ENCODE measurements at regions not wholly inside any gene's neighbourhood (a gene's known extent, or its start where the extent isn't known, plus 50 kb on each side); places are given as distances from the start of the nearest gene placed in this dataset.

GRCh38 chr5:114038756-114039155, 323.1 kb upstream of the KCNN2 start:
- no peak for TF ChIP-seq GATA1 (IDR thresholded peaks at IDR 0.05; ENCODE audit: low read depth, low read length)
- no peak for TF ChIP-seq POLR2A (IDR thresholded peaks at IDR 0.05; ENCODE audit: low read length)
- no peak for DNase-seq

DNA sequence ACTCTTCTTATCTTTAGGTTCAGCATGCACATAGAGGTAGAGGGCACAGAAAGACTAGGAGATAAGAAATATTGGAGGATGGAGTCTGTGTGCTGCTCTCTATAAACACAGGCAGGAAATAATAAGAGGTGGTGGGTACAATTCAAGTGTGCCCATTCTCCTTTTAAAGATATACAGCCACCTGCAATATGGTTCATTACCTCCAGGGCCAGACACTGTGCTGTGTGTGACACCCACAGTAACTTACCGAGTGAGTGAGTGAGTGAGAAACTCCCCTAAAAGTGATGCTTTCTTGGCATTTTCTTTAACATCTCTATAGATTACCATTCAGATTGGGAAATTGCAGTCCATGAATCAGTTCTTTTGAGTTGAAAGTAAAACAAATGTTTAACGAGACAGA, 311.8 kb upstream of the KCNN2 start:
- DNase-seq = no peak
- TF ChIP-seq POLR2A (IDR thresholded peaks at IDR 0.05; ENCODE audit: low read length) = no peak
- no peak for TF ChIP-seq GATA1 (IDR thresholded peaks at IDR 0.05; ENCODE audit: low read depth, low read length)

DNA sequence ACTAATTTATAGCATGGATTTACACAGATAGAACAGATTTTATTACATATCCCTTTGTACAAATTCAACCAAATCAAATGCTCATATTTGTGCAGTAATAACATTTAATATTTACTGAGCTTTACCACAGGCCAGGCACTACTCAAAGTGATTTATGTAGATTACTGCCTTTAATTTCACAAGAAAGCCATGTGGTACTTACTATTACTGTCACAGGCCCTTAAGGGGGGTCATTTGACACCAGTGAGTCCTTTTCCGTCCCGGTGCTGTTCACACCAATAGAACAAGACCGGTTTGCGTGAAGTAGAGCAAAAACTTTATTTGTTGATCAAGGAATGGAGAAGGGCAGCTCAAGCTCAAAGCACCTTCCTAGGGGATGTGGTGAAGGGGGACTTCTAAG, 308.5 kb upstream of the KCNN2 start:
- no peak for DNase-seq
- no peak for TF ChIP-seq GATA1 (IDR thresholded peaks at IDR 0.05; ENCODE audit: low read depth, low read length)
- no peak for TF ChIP-seq POLR2A (IDR thresholded peaks at IDR 0.05; ENCODE audit: low read length)

DNA sequence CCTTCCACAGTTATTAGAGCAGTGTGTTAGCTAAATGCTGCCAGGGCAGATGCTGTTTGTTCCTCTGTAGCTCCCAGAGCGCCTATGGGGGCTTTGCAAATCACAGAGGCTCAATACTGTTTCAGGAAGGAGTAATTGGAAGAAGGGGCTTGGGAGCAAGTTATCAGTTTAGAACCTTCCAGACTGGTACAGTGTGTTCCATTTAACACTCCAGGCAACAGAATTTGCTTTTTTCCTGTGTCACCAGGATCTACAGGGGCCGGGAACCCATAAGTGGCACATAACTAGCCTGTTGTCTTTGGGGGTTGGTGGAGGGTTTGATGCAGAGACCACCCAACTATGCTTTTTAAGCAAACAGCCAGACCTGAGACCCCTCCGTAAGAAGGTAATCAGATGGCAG, 307.3 kb upstream of the KCNN2 start:
- TF ChIP-seq POLR2A (IDR thresholded peaks at IDR 0.05; ENCODE audit: low read length) (no peak), GATA1 (IDR thresholded peaks at IDR 0.05; ENCODE audit: low read depth, low read length) (no peak)
- no peak for DNase-seq

GRCh38 chr5:114055318-114056184, 306.3 kb upstream of the KCNN2 start:
- TF ChIP-seq POLR2A (IDR thresholded peaks at IDR 0.05; ENCODE audit: low read length) (no peak), GATA1 (IDR thresholded peaks at IDR 0.05; ENCODE audit: low read depth, low read length) (no peak)
- no peak for DNase-seq

- TF ChIP-seq POLR2A (IDR thresholded peaks at IDR 0.05; ENCODE audit: low read length) = no peak
- TF ChIP-seq GATA1 (IDR thresholded peaks at IDR 0.05; ENCODE audit: low read depth, low read length) = no peak
Observed at GRCh38 chr5:114056185-114056538, 305.7 kb upstream of the KCNN2 start.

DNA sequence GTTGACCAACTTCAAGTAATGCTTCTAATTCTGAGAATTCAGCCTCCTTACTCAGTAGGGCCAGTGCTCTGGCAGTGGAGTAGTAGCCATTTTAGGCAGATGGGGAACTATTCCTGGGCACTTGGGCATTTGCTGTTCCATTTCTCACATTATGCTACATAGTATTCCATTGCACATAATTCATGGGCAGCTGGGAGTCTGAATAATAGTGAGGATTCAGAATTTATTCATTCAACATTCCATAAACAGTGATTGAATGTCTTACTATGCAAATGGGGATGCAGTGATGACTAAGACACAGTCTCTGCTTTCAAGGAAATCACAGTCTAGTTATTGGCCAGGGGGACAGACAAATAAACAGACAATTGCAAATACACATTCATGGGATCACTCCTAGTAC, 301.0 kb upstream of the KCNN2 start:
- TF ChIP-seq POLR2A (IDR thresholded peaks at IDR 0.05; ENCODE audit: low read length) (no peak), GATA1 (IDR thresholded peaks at IDR 0.05; ENCODE audit: low read depth, low read length) (no peak)
- DNase-seq = no peak

More at GRCh38 chr5:114056185-114056538, 305.7 kb upstream of the KCNN2 start:
- DNase-seq = no peak

DNA sequence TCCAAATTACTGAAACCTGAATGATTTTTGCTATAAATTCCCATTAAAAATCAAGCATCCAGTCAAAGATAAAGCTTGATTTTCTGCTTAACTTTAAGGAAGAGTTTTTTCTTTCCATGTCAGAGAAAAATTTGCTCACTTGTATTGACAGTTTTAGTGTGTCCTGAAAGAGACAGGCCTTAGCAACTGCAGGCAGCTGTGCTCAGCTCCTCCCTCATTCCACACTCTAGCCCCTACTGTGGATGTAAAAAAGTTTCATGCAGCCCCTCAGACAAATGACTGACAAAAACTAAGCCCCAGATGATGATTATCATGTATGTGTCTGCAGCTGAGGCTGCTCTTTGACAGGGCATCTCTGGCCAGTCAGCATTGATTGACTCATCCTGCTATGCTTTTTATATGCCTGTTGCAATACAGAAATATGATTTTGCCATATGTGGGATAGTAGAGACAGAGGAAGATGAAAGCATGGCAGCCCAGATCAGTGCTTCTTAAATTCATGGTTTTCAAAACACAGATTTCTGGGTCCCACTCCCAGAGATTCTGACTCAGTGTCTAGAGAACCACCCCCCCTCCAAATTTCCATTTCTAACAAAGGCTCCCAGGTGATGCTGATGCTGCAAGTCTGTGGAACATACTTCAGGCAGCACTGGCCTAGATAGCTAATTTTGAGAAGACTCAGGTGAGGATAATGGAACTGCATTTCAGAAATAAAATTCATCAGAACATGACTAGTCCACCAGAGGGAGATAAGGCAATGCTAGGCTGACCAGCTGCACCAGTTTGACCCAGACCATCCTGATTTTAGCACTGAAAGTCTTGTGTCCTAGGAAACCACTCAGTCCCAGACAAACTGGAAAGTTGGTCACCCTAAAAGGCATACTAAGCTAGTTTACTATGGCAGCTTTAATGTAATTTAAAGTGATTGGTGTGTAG, 298.7 kb upstream of the KCNN2 start:
- DNase-seq = no peak
- TF ChIP-seq POLR2A (IDR thresholded peaks at IDR 0.05; ENCODE audit: low read length) (no peak), GATA1 (IDR thresholded peaks at IDR 0.05; ENCODE audit: low read depth, low read length) (no peak)

GRCh38 chr5:114065912-114066311, 296.0 kb upstream of the KCNN2 start:
- DNase-seq = no peak
- TF ChIP-seq GATA1 (IDR thresholded peaks at IDR 0.05; ENCODE audit: low read depth, low read length) (no peak), POLR2A (IDR thresholded peaks at IDR 0.05; ENCODE audit: low read length) (no peak)

GRCh38 chr5:114070093-114070722, 291.7 kb upstream of the KCNN2 start:
- TF ChIP-seq POLR2A (IDR thresholded peaks at IDR 0.05; ENCODE audit: low read length) (no peak), GATA1 (IDR thresholded peaks at IDR 0.05; ENCODE audit: low read depth, low read length) (no peak)
- DNase-seq = no peak

- DNase-seq = no peak
- TF ChIP-seq GATA1 (IDR thresholded peaks at IDR 0.05; ENCODE audit: low read depth, low read length) (no peak), POLR2A (IDR thresholded peaks at IDR 0.05; ENCODE audit: low read length) (no peak)
Observed at GRCh38 chr5:114089259-114089658, 272.6 kb upstream of the KCNN2 start.

- no peak for DNase-seq
- TF ChIP-seq GATA1 (IDR thresholded peaks at IDR 0.05; ENCODE audit: low read depth, low read length) = no peak
- TF ChIP-seq POLR2A (IDR thresholded peaks at IDR 0.05; ENCODE audit: low read length) = no peak
Observed at GRCh38 chr5:114097570-114097969, 264.3 kb upstream of the KCNN2 start.

- DNase-seq = no peak
- no peak for TF ChIP-seq GATA1 (IDR thresholded peaks at IDR 0.05; ENCODE audit: low read depth, low read length)
- TF ChIP-seq POLR2A (IDR thresholded peaks at IDR 0.05; ENCODE audit: low read length) = no peak
Observed at GRCh38 chr5:114099161-114099560, 262.7 kb upstream of the KCNN2 start.

GRCh38 chr5:114101153-114101552, 260.7 kb upstream of the KCNN2 start:
- peak; percentile 2 to 38 for DNase-seq
- no peak for TF ChIP-seq GATA1 (IDR thresholded peaks at IDR 0.05; ENCODE audit: low read depth, low read length)
- TF ChIP-seq POLR2A (IDR thresholded peaks at IDR 0.05; ENCODE audit: low read length) = no peak

Data from erythroblast (primary cell).